ENCODE measurements at regions not wholly inside any gene's neighbourhood (a gene's known extent, or its start where the extent isn't known, plus 50 kb on each side); places are given as distances from the start of the nearest gene placed in this dataset.

DNA sequence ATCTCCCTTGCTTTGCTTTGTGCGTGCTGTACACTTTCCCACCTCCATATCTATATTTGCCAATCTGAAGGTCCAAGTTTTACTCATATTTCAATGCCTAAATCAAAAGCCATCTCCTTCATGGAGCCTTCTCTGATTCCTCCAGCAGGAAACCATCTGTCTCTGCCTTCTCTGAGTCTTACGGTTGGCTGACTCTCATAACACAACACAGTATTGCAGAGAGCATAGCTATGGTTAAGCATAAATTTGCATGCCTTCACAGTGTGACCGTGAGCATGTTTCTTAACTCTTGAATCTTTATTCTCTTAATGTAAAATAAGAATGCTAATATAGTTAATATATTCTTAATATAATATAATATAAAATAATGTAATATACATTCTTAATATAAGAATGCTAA, 136.8 kb upstream of the PPP2R2B start:
- Mint-ChIP-seq H3K9me3 (no peaks in the 10 kb centered on the region), H3K4me1 (ENCODE audit: low read depth) (no peaks in the 10 kb centered on the region), H3K27me3 (peaks cover 3% of the 10 kb centered on the region), H3K27ac (no peak overlapping the region), H3K4me3 (no peak overlapping the region), H3K36me3 (ENCODE audit: low read depth) (no peaks in the 10 kb centered on the region)
- TF ChIP-seq, protein P1, sequence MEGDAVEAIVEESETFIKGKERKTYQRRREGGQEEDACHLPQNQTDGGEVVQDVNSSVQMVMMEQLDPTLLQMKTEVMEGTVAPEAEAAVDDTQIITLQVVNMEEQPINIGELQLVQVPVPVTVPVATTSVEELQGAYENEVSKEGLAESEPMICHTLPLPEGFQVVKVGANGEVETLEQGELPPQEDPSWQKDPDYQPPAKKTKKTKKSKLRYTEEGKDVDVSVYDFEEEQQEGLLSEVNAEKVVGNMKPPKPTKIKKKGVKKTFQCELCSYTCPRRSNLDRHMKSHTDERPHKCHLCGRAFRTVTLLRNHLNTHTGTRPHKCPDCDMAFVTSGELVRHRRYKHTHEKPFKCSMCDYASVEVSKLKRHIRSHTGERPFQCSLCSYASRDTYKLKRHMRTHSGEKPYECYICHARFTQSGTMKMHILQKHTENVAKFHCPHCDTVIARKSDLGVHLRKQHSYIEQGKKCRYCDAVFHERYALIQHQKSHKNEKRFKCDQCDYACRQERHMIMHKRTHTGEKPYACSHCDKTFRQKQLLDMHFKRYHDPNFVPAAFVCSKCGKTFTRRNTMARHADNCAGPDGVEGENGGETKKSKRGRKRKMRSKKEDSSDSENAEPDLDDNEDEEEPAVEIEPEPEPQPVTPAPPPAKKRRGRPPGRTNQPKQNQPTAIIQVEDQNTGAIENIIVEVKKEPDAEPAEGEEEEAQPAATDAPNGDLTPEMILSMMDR (IDR thresholded peaks at IDR 0.05): no peak
- intact Hi-C loops (cut with micrococcal nuclease): no loop called here
- ChIA-PET POLR2A (interaction anchor here (0.6 kb wide), 1 partner anchor 1619 kb away, joined by 4 read pairs; no protein-coding TSS in a partner anchor), CTCF (no interaction called here)
- DNase-seq (no peak), ATAC-seq (no peak)

DNA sequence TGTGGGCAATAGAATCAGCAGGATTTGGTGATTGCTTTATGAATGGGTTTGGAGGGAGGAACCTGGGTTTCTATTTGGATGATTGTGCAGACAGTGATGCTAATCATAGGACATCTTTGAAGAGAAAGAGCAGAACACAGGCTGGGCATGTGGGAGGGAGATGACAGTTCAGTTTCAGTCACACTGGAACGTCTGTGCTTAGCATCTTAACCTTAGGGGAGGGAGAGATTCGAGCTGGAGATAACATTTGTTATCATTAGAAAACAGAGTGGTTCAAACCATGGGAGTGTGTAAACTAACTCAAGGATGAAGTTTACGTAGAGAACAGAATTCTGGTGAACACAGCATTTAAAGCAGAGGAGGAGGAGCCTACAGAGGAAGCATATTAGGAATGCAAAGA, 138.6 kb upstream of the PPP2R2B start:
- Mint-ChIP-seq H3K9me3 (no peaks in the 10 kb centered on the region), H3K27ac (no peak overlapping the region), H3K4me1 (ENCODE audit: low read depth) (no peaks in the 10 kb centered on the region), H3K4me3 (no peak overlapping the region), H3K27me3 (peaks cover 3% of the 10 kb centered on the region), H3K36me3 (ENCODE audit: low read depth) (no peaks in the 10 kb centered on the region)
- CTCF ChIA-PET: no interaction called here
- TF ChIP-seq, protein P1 (IDR thresholded peaks at IDR 0.05): no peak
- intact Hi-C loops (cut with micrococcal nuclease): no loop called here
- POLR2A ChIA-PET: no interaction called here
- ATAC-seq (no peak), DNase-seq (no peak)

DNA sequence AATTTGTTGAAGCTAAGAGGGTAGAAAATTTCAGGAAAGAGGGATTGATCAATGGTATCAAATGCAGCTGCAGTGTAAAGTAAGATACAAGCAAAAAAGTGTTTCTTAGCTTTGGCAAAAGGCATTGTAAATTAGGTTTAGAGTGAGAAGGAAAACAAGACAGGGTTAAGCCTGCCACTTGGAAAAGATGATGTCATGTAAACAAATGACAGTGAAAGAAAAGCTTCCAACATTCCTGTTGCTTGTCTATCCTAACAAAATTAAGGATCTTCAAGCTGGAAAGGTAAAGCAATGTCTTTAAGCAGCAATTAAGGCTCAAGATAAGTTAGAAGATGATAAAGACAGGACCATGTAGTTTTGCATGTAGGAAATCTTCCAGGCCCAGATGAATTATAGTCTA, 139.1 kb upstream of the PPP2R2B start:
- no peaks in the 10 kb centered on the region for H3K36me3 Mint-ChIP-seq (ENCODE audit: low read depth)
- TF ChIP-seq, protein P1 (IDR thresholded peaks at IDR 0.05): no peak
- H3K9me3 Mint-ChIP-seq: no peaks in the 10 kb centered on the region
- no peaks in the 10 kb centered on the region for H3K4me1 Mint-ChIP-seq (ENCODE audit: low read depth)
- DNase-seq: no peak
- ChIA-PET CTCF (interaction anchor here (1.2 kb wide), 1 partner anchor 475 kb away, joined by 6 read pairs; no protein-coding TSS in a partner anchor), POLR2A (no interaction called here)
- H3K4me3 Mint-ChIP-seq: no peak overlapping the region
- H3K27me3 Mint-ChIP-seq: peaks cover 3% of the 10 kb centered on the region
- ATAC-seq: no peak
- H3K27ac Mint-ChIP-seq: no peak overlapping the region
- intact Hi-C loops (cut with micrococcal nuclease): no loop called here

DNA sequence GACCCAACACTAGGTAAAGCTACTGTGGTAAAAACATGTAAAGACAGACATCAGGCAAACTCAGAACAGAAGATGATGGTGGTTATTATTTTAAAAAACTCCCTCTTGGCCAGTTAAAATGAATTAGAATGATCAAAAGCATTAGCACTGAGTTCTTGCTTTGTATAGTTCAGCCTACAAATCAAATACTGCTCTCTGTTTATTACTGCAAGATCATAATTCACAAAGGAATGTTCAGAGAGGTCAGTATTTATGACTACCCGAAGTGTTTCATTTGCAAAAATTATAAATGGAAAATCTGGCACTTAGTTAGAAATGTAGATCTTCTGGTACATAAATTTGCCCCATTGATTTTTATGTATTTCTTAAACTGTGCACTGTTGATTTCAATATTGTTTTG, 140.3 kb upstream of the PPP2R2B start:
- TF ChIP-seq, protein P1 (IDR thresholded peaks at IDR 0.05): no peak
- DNase-seq (no peak), ATAC-seq (no peak)
- H3K4me3 Mint-ChIP-seq: no peak overlapping the region
- H3K27me3 Mint-ChIP-seq: peaks cover 3% of the 10 kb centered on the region
- H3K4me1 Mint-ChIP-seq (ENCODE audit: low read depth): no peaks in the 10 kb centered on the region
- ChIA-PET CTCF (interaction anchor here (0.9 to 1.2 kb wide), 2 partner anchors 18 to 476 kb away, joined by 3 to 6 read pairs; no protein-coding TSS in a partner anchor), POLR2A (no interaction called here)
- intact Hi-C loops (cut with micrococcal nuclease): no loop called here
- no peaks in the 10 kb centered on the region for H3K9me3 Mint-ChIP-seq
- no peak overlapping the region for H3K27ac Mint-ChIP-seq
- H3K36me3 Mint-ChIP-seq (ENCODE audit: low read depth): no peaks in the 10 kb centered on the region

DNA sequence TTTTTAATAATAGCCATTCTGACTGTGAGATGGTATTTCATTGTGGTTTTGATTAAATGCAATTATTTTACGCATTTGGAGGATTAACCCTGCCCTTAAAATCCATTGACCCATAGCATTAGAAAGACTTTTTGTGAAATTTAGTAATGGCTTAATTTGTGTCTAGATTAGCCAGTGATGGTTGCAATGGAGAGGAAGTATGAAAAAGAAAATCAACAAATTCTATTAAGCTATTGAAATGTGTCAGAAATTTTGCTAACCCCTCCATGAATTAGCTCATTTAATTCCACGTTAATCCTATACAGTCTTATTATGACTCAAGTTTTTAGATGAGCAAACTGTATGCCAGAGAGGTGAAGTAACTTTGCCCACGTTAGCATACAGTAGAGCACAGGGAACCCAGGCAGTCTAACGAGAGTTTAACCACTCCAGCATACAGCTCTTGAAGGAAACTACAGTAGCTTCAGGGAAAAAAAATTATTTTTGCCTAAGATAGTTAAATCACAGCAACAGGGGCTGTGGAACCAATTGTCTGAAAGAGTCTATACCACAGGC, 158.2 kb upstream of the PPP2R2B start:
- intact Hi-C loops (cut with micrococcal nuclease): no loop called here
- Mint-ChIP-seq H3K27ac (no peak overlapping the region), H3K36me3 (ENCODE audit: low read depth) (no peaks in the 10 kb centered on the region), H3K4me3 (no peak overlapping the region), H3K4me1 (ENCODE audit: low read depth) (no peaks in the 10 kb centered on the region), H3K27me3 (peaks cover 10% of the 10 kb centered on the region), H3K9me3 (no peaks in the 10 kb centered on the region)
- ChIA-PET CTCF (no interaction called here), POLR2A (no interaction called here)
- TF ChIP-seq, protein P1 (IDR thresholded peaks at IDR 0.05): no peak
- DNase-seq: no peak
- ATAC-seq: no peak
